Epidermal melanocyte (primary cell): ENCODE measurements at regions not wholly inside any gene's neighbourhood (a gene's known extent, or its start where the extent isn't known, plus 50 kb on each side); places are given as distances from the start of the nearest gene placed in this dataset.

Source experiments
- DNase-seq: peaks from one replicate; pipeline ENCODE4 v3.0.0; 2011; ENCODE audit warnings: low spot score; ENCODE audit not compliant: insufficient read length

GRCh38 chr22:23522623-23523251 lies 57.4 kb downstream of the IGLL1 start:
- no peak for DNase-seq

DNA sequence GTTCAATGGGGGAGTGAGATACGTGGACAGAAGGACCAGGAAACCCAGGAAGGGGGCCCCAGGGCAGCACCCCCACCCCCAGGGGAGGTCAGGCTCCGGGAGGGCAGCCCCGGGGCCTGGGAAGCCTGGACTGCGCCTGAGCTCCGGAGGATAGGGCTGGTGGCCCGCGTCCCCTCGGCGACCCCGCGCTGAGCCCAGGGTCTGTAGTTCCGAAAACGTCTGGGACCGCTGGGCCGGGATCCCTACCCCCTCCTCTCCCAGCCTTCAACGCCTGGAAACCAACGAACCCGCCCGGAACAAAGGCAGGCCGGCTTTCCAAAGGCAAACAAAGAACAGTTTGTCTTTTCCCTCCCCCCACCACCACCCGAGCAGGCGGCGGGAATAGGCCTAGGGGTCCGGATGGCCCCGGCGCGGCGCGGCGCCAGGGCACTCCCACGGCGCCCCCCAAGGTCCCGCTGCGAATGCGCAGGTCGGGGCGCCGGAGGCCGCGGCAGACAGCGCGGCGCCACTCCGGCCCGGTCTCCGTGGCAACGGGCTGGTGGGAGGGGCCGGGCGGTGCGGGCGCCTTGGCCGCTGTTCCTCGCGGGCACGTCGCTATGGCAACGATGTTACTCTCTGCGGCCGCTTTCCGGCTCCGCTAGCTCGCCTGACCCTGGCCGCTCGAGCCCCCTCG lies 58.5 kb downstream of the IGLL1 start:
- peak; percentile 93 for DNase-seq

DNA sequence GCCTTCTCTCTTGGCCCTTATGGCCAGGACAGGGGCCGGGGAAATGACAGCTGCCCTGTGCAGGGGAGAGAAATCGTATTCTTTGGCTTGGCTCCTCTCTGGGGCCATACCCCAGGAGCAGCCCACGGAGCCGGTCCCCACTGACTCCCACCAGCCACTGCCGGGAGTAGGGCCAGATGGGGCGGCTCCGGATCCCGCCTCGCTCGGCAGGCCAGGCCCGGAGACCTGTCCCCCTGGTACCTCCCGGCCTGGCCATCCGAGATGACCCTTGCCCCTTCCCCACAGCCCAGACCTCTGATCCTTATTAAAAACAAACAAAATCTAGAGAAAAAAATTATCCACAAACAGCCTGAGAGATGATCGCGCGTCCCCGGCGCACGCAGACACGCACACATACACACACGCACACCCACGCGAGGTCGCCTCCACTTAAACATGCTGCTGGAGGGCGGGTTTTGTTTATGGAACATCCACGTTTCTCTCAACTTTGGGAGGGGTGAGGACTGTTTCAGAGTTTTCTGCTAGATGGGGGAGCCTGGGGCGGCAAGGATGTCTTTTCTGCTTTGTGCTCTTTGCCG lies 59.1 kb downstream of the IGLL1 start:
- DNase-seq, result peak; percentile 28

DNA sequence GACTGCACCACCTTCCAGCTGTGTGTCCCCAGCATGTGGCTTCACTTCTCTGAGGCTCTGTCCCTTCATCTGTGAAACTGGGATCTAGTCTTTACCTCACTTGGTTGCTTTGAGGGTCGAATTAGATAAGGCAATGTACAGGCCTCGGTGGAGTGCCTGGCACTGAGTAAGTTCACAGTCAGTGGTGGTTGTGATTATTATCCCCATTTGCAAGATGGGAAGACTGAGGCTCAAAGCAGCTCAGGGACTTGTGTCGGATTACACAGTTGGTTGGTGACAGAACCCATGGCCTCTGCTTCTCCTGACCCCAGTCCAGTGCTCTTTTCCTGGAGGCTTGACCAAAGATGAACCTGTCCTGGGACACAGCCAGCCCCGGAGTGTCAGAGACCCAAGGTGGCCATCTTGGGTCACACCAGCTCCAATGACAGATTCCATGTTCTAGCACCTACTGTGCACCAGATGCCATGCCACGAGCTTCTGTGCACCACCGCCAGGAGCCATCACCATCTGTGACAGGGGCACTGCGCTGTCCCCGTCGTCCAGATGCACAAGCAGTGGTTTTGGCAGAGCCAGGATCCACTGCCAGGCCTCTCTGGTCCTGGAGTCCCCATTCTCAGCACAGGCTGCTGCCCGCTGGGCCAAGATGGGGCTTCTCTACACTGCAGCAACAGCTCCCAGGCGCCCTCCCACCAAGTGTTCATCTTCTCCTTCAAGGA lies 60.5 kb downstream of the IGLL1 start:
- no peak for DNase-seq

DNA sequence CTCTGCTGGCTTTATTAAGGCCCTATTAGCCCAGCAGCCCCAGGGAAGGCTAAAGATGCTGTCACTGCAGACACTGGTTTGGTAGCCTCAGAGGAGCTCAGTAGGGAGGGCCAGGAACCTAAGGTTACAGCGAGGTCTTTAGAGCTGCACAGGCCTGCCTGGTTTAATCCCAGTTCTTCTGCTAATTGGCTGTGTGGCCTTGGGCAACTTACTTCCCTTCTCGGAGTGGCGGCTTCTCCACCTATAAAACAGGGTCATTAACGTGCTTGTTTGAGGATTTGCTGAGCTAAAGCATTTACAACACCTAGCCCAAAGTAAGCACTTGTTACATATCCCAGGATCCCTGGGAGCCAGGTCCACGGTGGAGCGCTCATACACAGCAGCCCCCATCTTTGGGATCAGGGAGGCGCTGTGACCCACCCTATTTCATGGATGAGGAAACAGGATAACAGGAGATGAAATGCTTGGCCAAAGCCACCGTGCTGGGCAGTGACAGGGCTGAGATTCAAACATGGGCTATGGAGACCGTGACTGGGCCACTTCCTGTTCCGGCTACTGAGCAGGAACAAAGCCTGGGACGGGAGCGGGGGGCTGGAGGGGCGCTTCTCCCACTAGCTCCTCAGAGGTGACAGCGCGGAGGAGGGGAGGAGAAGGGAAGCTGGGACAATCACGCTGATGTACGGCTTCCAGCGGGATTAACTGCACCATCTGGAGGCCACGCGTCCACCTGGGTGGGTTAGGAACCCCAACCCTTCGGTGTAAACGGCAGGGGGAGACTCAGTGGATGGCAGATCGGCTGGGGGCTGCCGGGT lies 61.5 kb downstream of the IGLL1 start:
- no peak for DNase-seq

DNA sequence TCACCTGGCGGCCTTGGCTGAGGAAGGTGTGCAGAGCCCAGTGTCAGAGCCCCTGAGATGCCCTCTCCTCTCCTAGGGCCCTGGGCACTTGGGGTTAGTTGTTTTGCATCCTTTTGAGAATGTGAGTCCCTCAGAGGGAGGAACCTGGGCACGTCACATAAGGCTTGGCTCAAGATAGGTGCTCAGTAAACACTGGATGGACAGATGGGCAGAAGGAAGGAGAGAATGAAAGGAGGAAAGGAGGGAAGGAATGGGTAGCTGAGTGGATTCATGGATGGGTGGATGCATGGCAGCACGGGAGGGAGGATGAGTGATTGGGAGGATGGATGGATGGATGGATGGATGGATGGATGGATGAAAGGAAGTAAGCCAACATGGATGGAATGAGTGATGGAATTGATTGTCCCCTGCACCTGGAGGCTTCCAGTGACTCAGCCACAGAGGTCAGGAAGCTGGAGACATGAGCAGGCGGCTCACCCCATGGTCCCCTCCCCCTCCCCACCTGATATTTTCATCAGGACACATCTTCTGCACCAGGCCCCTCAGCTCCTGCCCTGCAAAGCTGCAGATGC lies 62.2 kb downstream of the IGLL1 start:
- no peak for DNase-seq

DNA sequence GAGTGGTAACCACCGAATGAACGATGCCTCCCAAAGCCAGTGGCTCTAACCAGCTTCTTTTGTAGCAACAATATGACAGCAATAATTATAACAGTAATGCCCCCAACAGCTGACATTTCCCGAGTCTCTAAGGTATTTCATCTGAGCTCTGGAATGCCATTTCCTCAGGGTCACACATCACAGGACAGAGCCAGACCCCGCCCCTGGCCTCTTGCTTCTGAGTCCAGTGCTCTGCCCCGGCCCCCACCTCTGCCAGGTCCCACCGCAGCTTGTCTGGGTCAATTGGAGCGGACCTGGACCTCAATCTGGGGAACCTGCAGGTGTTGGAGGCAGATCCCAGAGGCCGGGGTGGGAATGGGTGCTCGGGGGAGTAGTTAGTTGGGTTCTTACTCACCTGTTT lies 63.8 kb downstream of the IGLL1 start:
- DNase-seq, result no peak

DNA sequence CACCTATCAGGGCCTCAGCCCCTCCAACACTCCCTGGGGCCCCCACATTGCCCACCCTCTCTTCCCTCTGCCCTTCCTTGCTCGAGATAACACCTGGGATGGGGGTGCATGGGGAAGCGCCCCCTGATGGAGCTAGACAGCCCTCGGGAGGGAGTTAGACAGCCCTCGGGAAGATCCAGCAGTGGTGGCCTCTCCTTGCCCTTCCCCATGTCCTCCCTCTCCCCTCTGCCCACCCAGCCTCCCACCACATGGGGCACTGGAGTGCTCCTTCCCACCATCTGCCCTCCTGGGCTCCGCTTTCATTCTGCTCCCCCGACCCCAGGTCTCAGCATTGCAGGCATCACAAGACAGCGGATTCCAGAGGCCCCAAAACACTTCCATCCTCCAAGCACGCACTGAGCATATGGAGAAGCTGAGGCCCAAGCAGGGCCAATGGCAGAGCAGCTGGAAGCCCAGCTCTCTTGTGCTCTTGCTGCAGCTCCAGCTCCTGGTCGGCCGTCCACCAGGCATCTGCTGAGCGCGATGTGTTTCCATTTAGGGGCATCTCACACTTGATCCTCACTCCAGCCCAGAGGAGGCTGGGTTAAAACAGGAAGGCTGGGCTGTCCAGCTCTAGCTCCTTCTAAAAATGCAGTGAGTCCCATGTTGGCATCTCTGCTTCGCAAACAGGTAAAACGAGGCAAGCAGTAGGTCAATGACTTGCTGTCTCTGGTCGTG lies 65.6 kb downstream of the IGLL1 start:
- DNase-seq, result no peak

- no peak for DNase-seq
Measured at GRCh38 chr22:23513705-23514104, 66.4 kb downstream of the IGLL1 start.

GRCh38 chr22:23513133-23513532 lies 67.0 kb downstream of the IGLL1 start:
- DNase-seq, result no peak

DNA sequence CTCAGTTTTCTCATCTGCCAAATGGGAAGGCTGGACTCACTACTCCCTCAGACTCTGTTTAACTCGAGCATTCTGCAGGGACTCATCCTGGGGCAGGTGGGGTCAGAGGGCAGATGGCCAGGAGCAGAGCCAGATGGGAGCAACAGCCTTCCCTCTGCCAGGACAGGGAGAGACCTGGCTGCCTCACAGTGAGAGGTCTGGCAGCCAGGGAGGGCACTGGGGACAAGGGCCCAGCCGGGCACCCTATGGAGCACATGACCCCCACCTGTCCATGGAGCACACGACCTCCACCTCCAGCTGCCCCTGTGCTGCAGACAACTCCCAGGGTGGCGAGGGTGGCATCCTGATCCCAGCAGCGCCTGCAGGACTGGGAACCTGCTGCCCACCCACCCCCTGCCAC lies 67.4 kb downstream of the IGLL1 start:
- no peak for DNase-seq

GRCh38 chr22:23512348-23512705 lies 67.8 kb downstream of the IGLL1 start:
- no peak for DNase-seq

DNA sequence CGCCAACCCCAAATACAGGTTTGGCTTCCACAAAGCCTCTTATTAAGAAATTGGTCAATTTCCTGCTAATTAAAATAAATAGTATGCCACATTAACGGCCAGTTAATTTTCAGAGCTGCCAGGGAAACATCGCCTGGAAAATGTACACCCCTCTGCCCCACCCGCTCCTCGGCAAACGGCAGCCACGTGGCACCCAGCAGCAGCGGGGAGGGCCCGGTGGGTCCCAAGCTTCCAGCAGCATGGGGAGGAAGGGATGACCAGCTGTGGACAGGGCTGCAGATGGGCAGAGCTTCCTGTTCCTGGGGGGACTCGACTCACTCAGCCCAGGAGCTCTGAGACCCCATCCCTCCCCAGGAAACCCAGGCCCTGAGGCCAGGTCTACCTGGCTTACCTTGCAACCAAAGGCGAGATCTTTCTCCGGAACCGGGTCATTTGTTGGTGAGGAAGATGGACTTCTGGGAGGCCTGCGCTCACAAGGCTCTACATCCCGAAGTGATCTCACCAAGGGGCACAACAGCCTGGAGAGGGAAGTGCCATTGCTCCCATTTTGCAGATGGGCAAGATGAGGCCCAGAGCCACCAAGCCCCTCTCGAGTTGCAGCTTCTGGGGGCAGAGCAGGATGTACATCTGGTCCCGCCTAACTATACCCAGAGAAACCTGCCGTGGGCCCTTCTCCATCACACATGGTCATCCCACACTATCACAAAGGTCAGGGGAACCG lies 68.3 kb downstream of the IGLL1 start:
- no peak for DNase-seq

DNA sequence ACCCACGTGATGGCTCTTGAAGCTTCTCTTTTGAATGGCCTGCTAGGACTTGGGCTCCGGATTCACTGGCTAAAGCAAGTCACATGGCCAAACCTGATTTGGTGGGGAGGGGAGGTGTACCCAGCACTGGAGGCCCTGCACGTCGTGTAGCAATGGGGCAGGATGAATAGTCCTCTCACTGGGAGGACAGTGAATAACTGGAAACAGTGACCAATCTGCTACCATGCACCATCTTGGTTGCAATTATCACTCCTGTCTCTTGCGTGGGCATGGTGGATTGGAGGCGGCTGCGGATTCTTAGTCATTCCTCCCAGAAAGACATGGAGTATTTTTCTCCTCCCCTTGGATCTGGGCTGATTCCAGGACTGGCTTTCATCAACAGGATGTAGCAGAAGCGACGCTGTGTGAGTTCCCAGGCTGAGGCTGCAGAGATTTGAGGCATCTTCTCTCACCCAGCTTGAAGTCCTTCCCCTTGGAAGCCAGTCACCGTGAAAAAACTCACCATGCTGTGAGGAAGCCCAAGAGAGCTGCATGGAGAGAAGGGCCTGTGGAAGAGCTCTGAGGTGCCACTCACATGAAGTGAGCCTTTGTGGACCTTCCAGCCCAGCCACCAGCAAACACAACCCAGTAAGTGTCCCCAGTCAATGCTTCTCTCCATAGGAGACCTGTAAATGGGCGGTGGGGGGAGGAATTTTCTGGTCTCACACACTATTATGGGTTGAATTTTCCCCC lies 70.4 kb downstream of the IGLL1 start:
- DNase-seq, result no peak

GRCh38 chr22:23504516-23504915 lies 75.6 kb downstream of the IGLL1 start:
- peak; percentile 10 for DNase-seq

DNA sequence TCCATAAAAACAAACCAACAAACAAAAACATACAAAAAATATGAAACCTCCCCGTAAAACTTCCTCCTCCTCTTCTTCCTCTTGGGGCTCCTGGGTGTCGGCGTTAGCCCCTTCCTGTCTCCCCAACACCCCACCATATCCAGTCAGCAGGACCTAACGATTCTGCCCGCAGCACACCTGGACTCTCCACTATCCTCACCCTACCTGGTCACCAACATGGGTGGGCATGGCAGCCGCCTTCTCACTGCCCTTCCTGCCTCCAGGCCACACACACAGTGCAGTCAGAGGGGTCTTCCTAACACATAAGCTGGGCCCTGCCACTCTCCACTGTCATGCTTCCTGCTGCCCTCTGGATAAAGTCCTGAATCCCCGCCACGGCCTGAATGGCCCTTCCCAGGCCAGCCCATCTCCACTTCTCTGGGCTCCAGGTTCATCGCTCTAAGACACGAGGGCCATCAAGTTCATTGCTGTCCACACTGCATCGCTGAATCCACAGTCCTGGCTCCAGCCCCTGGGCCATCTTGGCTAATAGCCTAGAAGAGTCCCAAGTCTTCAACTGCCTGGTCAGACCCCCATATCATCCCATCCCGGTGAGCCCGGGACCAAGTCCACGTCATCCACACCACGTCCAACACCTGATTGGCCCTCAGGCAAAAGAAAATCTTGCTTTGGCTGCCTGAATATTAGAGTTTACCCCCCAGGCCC lies 76.2 kb downstream of the IGLL1 start:
- DNase-seq, result peak; percentile 4

DNA sequence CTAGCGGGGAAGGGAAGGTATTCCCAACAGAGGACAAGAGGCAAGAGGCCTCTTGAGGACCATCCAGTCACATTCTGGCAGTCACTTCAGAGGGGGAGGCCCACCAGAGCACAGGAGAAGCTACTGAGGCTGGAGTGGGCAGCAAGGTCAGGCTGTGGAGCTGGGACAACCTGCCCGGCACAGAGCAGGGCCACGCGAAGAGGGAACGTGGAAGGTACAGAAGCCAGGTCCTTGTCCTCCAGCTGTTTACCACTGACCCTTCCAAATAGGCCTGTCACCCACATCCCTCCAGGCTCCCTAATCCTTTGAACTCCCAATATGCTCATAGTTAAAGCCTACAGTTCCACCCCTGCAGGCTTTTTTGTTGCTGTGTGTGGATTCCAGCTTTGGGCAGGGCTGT lies 76.9 kb downstream of the IGLL1 start:
- DNase-seq, result peak; percentile 17

DNA sequence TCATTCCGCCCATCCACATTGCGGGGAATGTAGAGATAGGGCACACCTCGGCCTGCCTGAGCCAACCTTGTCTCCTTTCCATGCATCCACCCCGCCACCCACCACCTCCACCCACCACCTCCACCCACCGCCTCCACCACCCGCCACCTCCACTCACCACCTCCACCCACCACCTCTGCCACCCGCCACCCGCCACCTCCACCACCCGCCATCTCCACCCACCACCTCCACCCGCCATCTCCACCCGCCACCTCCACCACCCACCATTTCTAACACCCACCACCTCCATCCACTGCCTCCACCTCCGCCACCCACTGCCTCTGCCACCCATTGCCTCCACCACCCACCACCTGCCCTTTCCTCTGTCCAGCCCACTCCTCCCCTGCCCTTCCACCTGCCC lies 78.4 kb downstream of the IGLL1 start:
- DNase-seq, result no peak

DNA sequence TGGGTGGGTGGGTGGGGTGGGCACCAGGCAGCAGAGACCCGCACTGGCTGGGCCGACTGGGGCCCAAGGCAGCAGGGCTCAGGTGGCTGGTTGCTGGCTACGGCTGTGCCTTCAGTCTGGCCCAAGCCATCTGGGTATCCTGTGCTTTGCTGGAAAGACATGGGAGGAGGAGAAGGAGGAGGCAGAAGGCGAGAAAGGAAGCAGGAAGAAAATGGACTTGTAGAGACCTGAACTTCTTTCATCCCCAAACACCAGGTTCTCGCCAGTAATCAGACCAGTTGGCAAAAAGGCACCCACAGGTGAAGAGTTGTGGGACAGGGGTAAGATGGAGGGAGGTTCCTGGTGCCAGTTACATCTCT lies 78.8 kb downstream of the IGLL1 start:
- no peak for DNase-seq
